Kidney epithelial cell (primary cell): ENCODE measurements at regions not wholly inside any gene's neighbourhood (a gene's known extent, or its start where the extent isn't known, plus 50 kb on each side); places are given as distances from the start of the nearest gene placed in this dataset.

ENCODE experiments used
- DNase-seq: peaks from one replicate; pipeline ENCODE4 v3.0.0-alpha.2; 2010; ENCODE audit warnings: low read depth
- H3K27me3 ChIP-seq: 2 replicates; pipeline ENCODE4 v1.6.0; 2011; ENCODE audit warnings: low read length; ENCODE audit not compliant: control insufficient read depth, insufficient read depth
- H3K36me3 ChIP-seq: 2 replicates; pipeline ENCODE4 v1.5.1; 2011; ENCODE audit warnings: low read length; ENCODE audit not compliant: control insufficient read depth, insufficient read depth
- H3K4me3 ChIP-seq: 2 replicates; pipeline ENCODE4 v1.5.1; 2011; ENCODE audit warnings: low read depth, mild to moderate bottlenecking, control low read depth, low read length
- CTCF ChIP-seq: IDR thresholded peaks from 2 replicates; pipeline ENCODE4 v1.5.1; 2011; ENCODE audit warnings: mild to moderate bottlenecking, moderate library complexity, low read length, control low read depth, inconsistent platforms; ENCODE audit not compliant: insufficient read depth, poor library complexity, severe bottlenecking

DNA sequence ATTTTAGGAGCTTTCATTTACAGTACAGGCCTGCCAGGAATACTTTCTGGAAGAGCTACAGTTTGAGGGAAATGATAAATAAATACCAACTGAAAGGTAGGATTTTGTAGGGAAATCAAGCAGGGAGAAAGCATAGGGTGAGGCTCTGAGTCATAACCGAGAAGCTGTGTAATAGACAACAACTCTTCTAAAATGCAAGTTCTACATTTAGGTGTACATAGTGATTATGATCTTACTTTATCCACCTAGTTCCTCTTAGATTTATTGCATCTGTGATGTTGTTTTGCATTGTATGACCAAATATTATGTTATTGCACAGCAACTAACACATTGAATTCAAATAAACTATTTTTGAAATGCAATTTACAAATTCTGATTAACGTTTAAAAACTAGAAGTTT, 819.3 kb downstream of the PLA2G4A start:
- no peak for TF ChIP-seq CTCF
- no peak overlapping the region for H3K4me3 ChIP-seq
- no peaks in the 10 kb centered on the region for H3K36me3 ChIP-seq
- no peak for DNase-seq
- H3K27me3 ChIP-seq = no peaks in the 10 kb centered on the region

DNA sequence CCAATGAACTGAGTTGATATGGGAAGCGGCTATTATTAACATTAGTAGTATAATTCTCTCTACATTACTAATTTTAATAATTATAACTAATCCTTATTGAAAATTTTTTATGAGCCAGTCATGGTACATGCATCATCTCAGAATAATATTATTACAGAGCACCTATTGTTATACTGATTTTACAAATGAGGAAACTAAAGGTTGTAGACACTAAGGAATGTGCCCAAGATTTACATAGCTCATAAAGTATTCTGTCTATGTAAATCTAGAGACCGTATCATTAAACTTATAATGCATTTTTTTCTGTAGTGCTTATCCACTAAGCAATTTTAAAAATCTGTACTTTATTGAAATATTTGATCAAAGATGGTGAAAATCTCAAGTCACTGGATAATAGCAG, 825.9 kb downstream of the PLA2G4A start:
- TF ChIP-seq CTCF = no peak
- H3K4me3 ChIP-seq = no peak overlapping the region
- H3K36me3 ChIP-seq = no peaks in the 10 kb centered on the region
- H3K27me3 ChIP-seq = no peaks in the 10 kb centered on the region
- DNase-seq = no peak

GRCh38 chr1:187655104-187655503, 826.4 kb downstream of the PLA2G4A start:
- DNase-seq = no peak
- Histone ChIP-seq H3K4me3 (no peak overlapping the region), H3K36me3 (no peaks in the 10 kb centered on the region), H3K27me3 (no peaks in the 10 kb centered on the region)
- no peak for TF ChIP-seq CTCF

DNA sequence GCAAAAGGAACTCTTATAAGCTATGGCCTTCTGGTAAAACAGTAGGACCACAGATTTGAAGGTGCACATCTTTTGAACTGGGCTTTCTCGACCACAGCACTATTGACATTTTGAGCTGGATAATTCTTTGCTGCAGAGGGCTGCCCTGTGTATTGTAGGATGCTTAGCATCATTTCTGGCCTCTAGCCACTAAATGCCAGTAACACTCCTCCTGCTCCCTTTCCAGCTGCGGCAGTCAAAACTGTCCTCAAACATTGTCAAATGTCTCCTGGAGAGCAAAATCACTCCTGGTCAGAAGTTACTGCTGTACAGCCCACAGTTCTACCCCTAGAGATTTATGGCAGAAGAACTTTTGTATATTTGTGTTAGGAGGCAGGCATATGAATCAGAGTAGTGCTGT, 836.7 kb downstream of the PLA2G4A start:
- no peak for DNase-seq
- Histone ChIP-seq H3K36me3 (no peaks in the 10 kb centered on the region), H3K27me3 (no peaks in the 10 kb centered on the region), H3K4me3 (no peak overlapping the region)
- TF ChIP-seq CTCF = no peak

DNA sequence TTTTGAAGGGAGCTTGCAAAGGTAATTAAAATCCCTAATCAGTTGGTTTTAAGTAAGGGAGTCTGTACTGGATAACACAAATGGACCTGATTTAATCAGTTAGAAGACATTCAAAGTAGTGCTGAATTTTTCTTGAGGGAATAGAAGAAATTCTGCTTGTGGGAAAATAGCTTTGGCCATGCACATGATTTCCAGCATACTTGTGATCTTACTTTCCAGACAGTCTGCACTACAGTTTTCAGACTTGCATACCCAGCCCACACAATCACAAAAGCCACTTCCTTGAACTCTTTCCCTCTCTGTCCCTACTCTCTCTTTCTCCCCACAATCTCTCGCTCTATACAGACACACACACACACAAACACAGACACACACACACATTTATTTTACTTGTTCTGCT, 852.1 kb downstream of the PLA2G4A start:
- peak; percentile 43 for DNase-seq
- no peaks in the 10 kb centered on the region for H3K36me3 ChIP-seq
- no peaks in the 10 kb centered on the region for H3K27me3 ChIP-seq
- no peak for TF ChIP-seq CTCF
- no peak overlapping the region for H3K4me3 ChIP-seq

DNA sequence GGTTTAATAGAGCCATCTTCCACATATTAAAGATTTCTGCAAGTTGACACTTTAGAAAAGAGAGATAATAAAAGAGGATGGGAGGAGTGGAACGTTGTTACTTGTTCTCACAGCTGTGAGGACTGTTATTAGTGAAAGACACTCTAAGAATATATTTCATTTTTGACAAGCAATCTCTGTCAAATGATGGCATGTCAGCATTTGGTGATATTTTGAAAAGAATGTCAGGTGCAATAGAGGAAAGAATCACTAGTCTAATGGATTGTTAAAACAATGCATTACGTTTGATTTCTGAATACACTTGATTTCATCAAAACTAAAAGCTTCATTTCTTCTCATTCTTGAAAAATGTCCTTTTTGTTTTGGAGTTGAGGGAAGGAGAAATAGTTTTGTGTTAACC, 853.4 kb downstream of the PLA2G4A start:
- no peak for DNase-seq
- Histone ChIP-seq H3K36me3 (no peaks in the 10 kb centered on the region), H3K27me3 (no peaks in the 10 kb centered on the region), H3K4me3 (no peak overlapping the region)
- TF ChIP-seq CTCF = no peak
